ENCODE measurements at regions not wholly inside any gene's neighbourhood (a gene's known extent, or its start where the extent isn't known, plus 50 kb on each side); places are given as distances from the start of the nearest gene placed in this dataset.
"Not testable (repeated sequence)": the region's sequence is repeated elsewhere in the genome, so short reads cannot be mapped to it uniquely, and the experiment has no call there.

- WGBS, 3 donors: 77 to 84% (median 80%) methylated on average over 6 of the region's 6 CpGs
- no peaks in the 10 kb centered on the region for H3K36me3 ChIP-seq
These were observed 98.8 kb upstream of the MMADHC start for GRCh38 chr2:149686136-149687051.

GRCh38 chr2:149685401-149685800, 97.8 kb upstream of the MMADHC start:
- DNase-seq; H3K27ac ChIP-seq; H3K4me3 ChIP-seq; H3K36me3 ChIP-seq; H3K4me1 ChIP-seq (ENCODE audit: insufficient read depth); intact Hi-C loops (cut with DNase I); H3K27me3 ChIP-seq; H3K9me3 ChIP-seq: not testable (repeated sequence)
- WGBS, 3 donors: 85 to 87% (median 85%) methylated on average over 4 of the region's 4 CpGs

More at GRCh38 chr2:149686136-149687051, 98.8 kb upstream of the MMADHC start:
- Histone ChIP-seq H3K4me3 (no peak overlapping the region), H3K4me1 (ENCODE audit: insufficient read depth) (no peaks in the 10 kb centered on the region), H3K9me3 (no peaks in the 10 kb centered on the region), H3K27ac (no peak overlapping the region), H3K27me3 (no peaks in the 10 kb centered on the region)
- TF ChIP-seq CTCF (IDR thresholded peaks at IDR 0.05) (no peak), EP300 (IDR thresholded peaks at IDR 0.05) (no peak), POLR2A (IDR thresholded peaks at IDR 0.05) (no peak)
- DNase-seq: no peak
- intact Hi-C loops (cut with DNase I): no loop called here

DNA sequence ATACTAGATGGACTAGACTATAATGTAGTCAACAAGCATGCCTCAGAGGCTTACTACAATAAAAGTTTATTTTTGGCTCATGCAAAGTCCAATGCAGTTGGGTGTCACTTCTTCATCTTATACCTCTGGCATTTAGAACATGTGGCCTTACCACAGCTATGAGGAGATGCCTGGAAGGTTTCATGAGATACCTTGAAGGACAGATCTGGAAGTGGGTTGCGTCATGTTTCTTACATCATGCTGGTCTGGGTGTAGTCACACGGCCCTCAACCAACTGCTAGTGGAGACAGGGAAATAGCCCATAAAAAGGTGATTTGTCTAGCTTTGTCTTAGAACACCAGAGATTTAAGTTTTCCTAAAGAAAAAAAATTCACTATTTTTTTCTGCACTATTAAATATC, 91.7 kb upstream of the MMADHC start:
- no peak for DNase-seq
- H3K9me3 ChIP-seq: no peaks in the 10 kb centered on the region
- H3K4me3 ChIP-seq: no peak overlapping the region
- intact Hi-C loops (cut with DNase I): no loop called here
- no peaks in the 10 kb centered on the region for H3K36me3 ChIP-seq
- H3K27ac ChIP-seq: no peak overlapping the region
- TF ChIP-seq EP300 (IDR thresholded peaks at IDR 0.05): no peak
- TF ChIP-seq CTCF (IDR thresholded peaks at IDR 0.05): no peak
- no peak for TF ChIP-seq POLR2A (IDR thresholded peaks at IDR 0.05)
- WGBS, 3 donors: 84 to 98% (median 93%) methylated on average over 2 of the region's 2 CpGs
- H3K27me3 ChIP-seq: no peaks in the 10 kb centered on the region
- H3K4me1 ChIP-seq (ENCODE audit: insufficient read depth): no peaks in the 10 kb centered on the region

- WGBS, 3 donors: 82 to 100% (median 95%) methylated on average over 1 of the region's 1 CpG
- no peak for TF ChIP-seq CTCF (IDR thresholded peaks at IDR 0.05)
- no peak for TF ChIP-seq POLR2A (IDR thresholded peaks at IDR 0.05)
- no peak for TF ChIP-seq EP300 (IDR thresholded peaks at IDR 0.05)
- intact Hi-C loops (cut with DNase I): no loop called here
These were observed 89.8 kb upstream of the MMADHC start for GRCh38 chr2:149677416-149677815.

DNA sequence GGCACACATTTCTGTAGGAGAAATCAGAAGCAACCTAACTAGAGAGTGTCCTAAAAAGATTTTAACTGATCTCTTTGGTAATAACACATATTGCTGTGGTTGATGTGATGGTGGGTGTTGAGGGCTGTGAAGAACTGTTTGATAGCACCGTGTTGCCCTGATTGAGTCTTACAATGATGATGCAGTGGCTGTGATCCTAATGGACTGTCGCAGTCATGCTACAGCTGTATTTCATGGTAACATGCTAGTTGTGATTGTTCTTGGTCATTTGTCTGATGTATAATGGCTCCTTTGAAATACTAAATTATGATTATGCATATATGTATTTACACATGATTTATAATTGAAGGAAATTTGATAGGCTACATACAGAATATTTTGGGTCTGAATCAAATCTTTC, 82.5 kb upstream of the MMADHC start:
- H3K4me3 ChIP-seq: no peak overlapping the region
- H3K36me3 ChIP-seq: no peaks in the 10 kb centered on the region
- 90 to 94% (median 93%) methylated on average over 2 of the region's 2 CpGs for WGBS, 3 donors
- DNase-seq: no peak
- TF ChIP-seq EP300 (IDR thresholded peaks at IDR 0.05) (no peak), POLR2A (IDR thresholded peaks at IDR 0.05) (no peak), CTCF (IDR thresholded peaks at IDR 0.05) (no peak)
- intact Hi-C loops (cut with DNase I): no loop called here
- H3K4me1 ChIP-seq (ENCODE audit: insufficient read depth): no peaks in the 10 kb centered on the region
- no peak overlapping the region for H3K27ac ChIP-seq
- no peaks in the 10 kb centered on the region for H3K9me3 ChIP-seq
- no peaks in the 10 kb centered on the region for H3K27me3 ChIP-seq

More at GRCh38 chr2:149677416-149677815, 89.8 kb upstream of the MMADHC start:
- no peaks in the 10 kb centered on the region for H3K36me3 ChIP-seq
- H3K27me3 ChIP-seq: no peaks in the 10 kb centered on the region
- H3K4me1 ChIP-seq (ENCODE audit: insufficient read depth): no peaks in the 10 kb centered on the region
- no peak for DNase-seq
- no peak overlapping the region for H3K27ac ChIP-seq
- H3K9me3 ChIP-seq: no peaks in the 10 kb centered on the region
- no peak overlapping the region for H3K4me3 ChIP-seq
